ENCODE measurements at regions not wholly inside any gene's neighbourhood (a gene's known extent, or its start where the extent isn't known, plus 50 kb on each side); places are given as distances from the start of the nearest gene placed in this dataset.

DNA sequence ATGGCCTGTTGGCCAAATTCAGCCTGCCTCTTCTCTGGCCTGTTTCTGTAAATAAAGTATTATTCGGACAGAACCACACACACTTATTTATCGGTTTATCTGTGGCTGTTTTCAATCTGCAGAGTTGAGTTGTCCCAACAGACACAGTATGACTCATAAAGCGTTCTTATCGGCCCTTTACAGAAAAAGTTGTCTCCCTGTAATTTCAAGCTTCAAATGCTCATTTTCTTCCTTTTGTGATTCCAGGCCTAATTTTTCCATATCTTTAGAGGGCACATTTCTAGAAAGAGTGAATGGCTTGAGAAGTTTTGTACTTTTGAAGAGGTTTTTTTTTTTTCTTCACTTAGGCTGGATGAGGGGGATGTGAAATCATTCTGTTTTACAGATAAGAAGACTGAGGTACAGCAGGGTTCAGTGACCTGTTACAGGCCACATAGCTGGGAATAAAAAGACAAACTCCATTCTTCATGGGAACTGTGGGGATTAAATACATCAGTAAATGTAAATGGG, 440.9 kb downstream of the TSHZ3 start:
- TF ChIP-seq POLR2A (IDR thresholded peaks at IDR 0.05): no peak
- TF ChIP-seq, protein P1, sequence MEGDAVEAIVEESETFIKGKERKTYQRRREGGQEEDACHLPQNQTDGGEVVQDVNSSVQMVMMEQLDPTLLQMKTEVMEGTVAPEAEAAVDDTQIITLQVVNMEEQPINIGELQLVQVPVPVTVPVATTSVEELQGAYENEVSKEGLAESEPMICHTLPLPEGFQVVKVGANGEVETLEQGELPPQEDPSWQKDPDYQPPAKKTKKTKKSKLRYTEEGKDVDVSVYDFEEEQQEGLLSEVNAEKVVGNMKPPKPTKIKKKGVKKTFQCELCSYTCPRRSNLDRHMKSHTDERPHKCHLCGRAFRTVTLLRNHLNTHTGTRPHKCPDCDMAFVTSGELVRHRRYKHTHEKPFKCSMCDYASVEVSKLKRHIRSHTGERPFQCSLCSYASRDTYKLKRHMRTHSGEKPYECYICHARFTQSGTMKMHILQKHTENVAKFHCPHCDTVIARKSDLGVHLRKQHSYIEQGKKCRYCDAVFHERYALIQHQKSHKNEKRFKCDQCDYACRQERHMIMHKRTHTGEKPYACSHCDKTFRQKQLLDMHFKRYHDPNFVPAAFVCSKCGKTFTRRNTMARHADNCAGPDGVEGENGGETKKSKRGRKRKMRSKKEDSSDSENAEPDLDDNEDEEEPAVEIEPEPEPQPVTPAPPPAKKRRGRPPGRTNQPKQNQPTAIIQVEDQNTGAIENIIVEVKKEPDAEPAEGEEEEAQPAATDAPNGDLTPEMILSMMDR (IDR thresholded peaks at IDR 0.05): no peak

All from adrenal gland (tissue), 5 donors.